ENCODE measurements at regions not wholly inside any gene's neighbourhood (a gene's known extent, or its start where the extent isn't known, plus 50 kb on each side); places are given as distances from the start of the nearest gene placed in this dataset.

DNA sequence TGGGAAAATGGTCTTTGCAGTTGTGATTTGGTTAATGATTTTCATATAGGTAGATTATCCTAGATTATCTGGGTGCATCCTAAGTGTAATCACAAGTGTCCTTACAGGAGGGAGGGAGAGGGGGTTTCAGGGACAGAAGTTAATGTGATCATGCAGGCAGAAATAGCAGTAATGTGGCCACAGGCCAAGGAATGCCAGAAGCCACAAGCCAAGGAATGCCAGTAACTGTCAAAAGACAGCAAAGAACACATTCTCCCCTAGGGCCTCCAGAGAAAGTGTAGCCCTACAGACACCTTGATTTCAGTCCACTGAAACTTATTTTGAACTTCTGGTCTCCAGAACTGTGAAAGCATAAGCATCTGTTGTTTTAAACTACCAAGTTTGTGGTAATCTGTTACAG, 2074.5 kb downstream of the MAT2B start:
- TF ChIP-seq, protein P1, sequence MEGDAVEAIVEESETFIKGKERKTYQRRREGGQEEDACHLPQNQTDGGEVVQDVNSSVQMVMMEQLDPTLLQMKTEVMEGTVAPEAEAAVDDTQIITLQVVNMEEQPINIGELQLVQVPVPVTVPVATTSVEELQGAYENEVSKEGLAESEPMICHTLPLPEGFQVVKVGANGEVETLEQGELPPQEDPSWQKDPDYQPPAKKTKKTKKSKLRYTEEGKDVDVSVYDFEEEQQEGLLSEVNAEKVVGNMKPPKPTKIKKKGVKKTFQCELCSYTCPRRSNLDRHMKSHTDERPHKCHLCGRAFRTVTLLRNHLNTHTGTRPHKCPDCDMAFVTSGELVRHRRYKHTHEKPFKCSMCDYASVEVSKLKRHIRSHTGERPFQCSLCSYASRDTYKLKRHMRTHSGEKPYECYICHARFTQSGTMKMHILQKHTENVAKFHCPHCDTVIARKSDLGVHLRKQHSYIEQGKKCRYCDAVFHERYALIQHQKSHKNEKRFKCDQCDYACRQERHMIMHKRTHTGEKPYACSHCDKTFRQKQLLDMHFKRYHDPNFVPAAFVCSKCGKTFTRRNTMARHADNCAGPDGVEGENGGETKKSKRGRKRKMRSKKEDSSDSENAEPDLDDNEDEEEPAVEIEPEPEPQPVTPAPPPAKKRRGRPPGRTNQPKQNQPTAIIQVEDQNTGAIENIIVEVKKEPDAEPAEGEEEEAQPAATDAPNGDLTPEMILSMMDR (optimal IDR thresholded peaks at IDR 0.05 in 1 of 3, IDR thresholded peaks at IDR 0.05 in 1 of 3, conservative IDR thresholded peaks at IDR 0.05 in 1 of 3; ENCODE audit: extremely low read depth in 1 of 3, insufficient read depth in 2 of 3, low read length in 3 of 3), result no peak
- no peak for TF ChIP-seq EZH2 (IDR thresholded peaks at IDR 0.05; ENCODE audit: low read length)
- FAIRE-seq, result no peak
- DNase-seq (ENCODE audit: low read depth, low spot score), result no peak

DNA sequence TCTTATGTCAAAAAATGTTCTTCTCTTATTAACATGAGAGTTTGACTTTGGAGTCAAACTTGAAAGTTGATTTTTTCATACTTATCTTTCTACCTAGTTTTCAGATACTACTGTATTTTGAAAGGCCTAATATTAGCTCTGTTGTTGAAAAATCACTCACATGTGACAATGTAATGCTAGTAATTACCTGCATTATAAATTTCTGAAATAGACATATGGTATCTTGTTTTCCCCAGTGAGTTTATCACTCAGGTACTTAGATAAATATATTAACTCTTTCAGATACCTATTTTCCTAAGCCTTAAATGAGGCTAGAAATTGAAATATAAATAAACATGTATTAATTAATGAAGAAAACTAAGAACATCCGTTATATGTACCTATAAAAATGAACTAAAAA, 2089.3 kb downstream of the MAT2B start:
- no peaks in the 10 kb centered on the region for H3K36me3 ChIP-seq (ENCODE audit: control insufficient read depth in 2 of 2, extremely low read depth in 1 of 2, insufficient read depth in 2 of 2, low read length in 2 of 2)
- H2AFZ ChIP-seq (ENCODE audit: control insufficient read depth, low read length), result no peak overlapping the region
- TF ChIP-seq EZH2 (IDR thresholded peaks at IDR 0.05; ENCODE audit: low read length), result no peak
- TF ChIP-seq, protein P1 (optimal IDR thresholded peaks at IDR 0.05 in 1 of 3, IDR thresholded peaks at IDR 0.05 in 1 of 3, conservative IDR thresholded peaks at IDR 0.05 in 1 of 3; ENCODE audit: extremely low read depth in 1 of 3, insufficient read depth in 2 of 3, low read length in 3 of 3), result no peak
- no peaks in the 10 kb centered on the region for H3K27me3 ChIP-seq (ENCODE audit: control insufficient read depth, extremely low read depth, insufficient read depth, low read length)
- no peaks in the 10 kb centered on the region for H3K9me3 ChIP-seq (ENCODE audit: control insufficient read depth, low read depth, low read length)
- no peak overlapping the region for H3K4me2 ChIP-seq (ENCODE audit: control insufficient read depth, extremely low read depth, insufficient read depth, low read depth, low read length)
- no peaks in the 10 kb centered on the region for H3K79me2 ChIP-seq (ENCODE audit: control insufficient read depth, insufficient read depth, low read length)
- H3K27ac ChIP-seq (ENCODE audit: control insufficient read depth, insufficient read depth, low read length), result no peak overlapping the region
- no peaks in the 10 kb centered on the region for H3K4me1 ChIP-seq (ENCODE audit: control insufficient read depth, extremely low read depth, insufficient read depth, low read length)
- no peak overlapping the region for H3K4me3 ChIP-seq (ENCODE audit: control insufficient read depth in 2 of 3, extremely low read depth in 1 of 3, insufficient read depth in 2 of 3, low read depth in 1 of 3, low read length in 3 of 3)
- no peaks in the 10 kb centered on the region for H3K9me1 ChIP-seq (ENCODE audit: control insufficient read depth, extremely low read depth, insufficient read depth, low read length)
- FAIRE-seq (no peak), DNase-seq (ENCODE audit: low read depth, low spot score) (no peak)
- H3K9ac ChIP-seq (ENCODE audit: control insufficient read depth, extremely low read depth, insufficient read depth, low read length), result no peak overlapping the region
- dilution Hi-C loops (cut with MboI; ENCODE audit: extremely low pct_ligation_motif_present, low sequenced_read_pairs), result no loop called here
- no peaks in the 10 kb centered on the region for H4K20me1 ChIP-seq (ENCODE audit: control insufficient read depth, extremely low read depth, insufficient read depth, low read length)

More for the DNA sequence above, 2074.5 kb downstream of the MAT2B start:
- Histone ChIP-seq H3K4me1 (ENCODE audit: control insufficient read depth, extremely low read depth, insufficient read depth, low read length) (no peaks in the 10 kb centered on the region), H3K79me2 (ENCODE audit: control insufficient read depth, insufficient read depth, low read length) (no peaks in the 10 kb centered on the region), H3K9me1 (ENCODE audit: control insufficient read depth, extremely low read depth, insufficient read depth, low read length) (no peaks in the 10 kb centered on the region), H3K4me3 (ENCODE audit: control insufficient read depth in 2 of 3, extremely low read depth in 1 of 3, insufficient read depth in 2 of 3, low read depth in 1 of 3, low read length in 3 of 3) (no peak overlapping the region), H3K9ac (ENCODE audit: control insufficient read depth, extremely low read depth, insufficient read depth, low read length) (no peak overlapping the region), H3K36me3 (ENCODE audit: control insufficient read depth in 2 of 2, extremely low read depth in 1 of 2, insufficient read depth in 2 of 2, low read length in 2 of 2) (no peaks in the 10 kb centered on the region), H3K4me2 (ENCODE audit: control insufficient read depth, extremely low read depth, insufficient read depth, low read depth, low read length) (no peak overlapping the region), H4K20me1 (ENCODE audit: control insufficient read depth, extremely low read depth, insufficient read depth, low read length) (no peaks in the 10 kb centered on the region), H3K27me3 (ENCODE audit: control insufficient read depth, extremely low read depth, insufficient read depth, low read length) (no peaks in the 10 kb centered on the region), H2AFZ (ENCODE audit: control insufficient read depth, low read length) (no peak overlapping the region), H3K27ac (ENCODE audit: control insufficient read depth, insufficient read depth, low read length) (no peak overlapping the region), H3K9me3 (ENCODE audit: control insufficient read depth, low read depth, low read length) (no peaks in the 10 kb centered on the region)
- dilution Hi-C loops (cut with MboI; ENCODE audit: extremely low pct_ligation_motif_present, low sequenced_read_pairs), result no loop called here

Data from keratinocyte (primary cell).